T-helper 1 cell treated with Interleukin-12 subunit alpha and Interleukin-12 subunit beta and Interleukin-4 antibody, amounts not matched to agents 30 ng/mL and 1 ng/mL, for 36 hours (primary cell): ENCODE measurements at regions not wholly inside any gene's neighbourhood (a gene's known extent, or its start where the extent isn't known, plus 50 kb on each side); places are given as distances from the start of the nearest gene placed in this dataset.
"Not testable (repeated sequence)": the region's sequence is repeated elsewhere in the genome, so short reads cannot be mapped to it uniquely, and the experiment has no call there.

Experiments used
- intact Hi-C: fragments of 100-400 bp; cut with micrococcal nuclease; formaldehyde crosslinking; loops from one replicate; pipeline ENCODE4 v1.15.1; 2024

GRCh38 chr6:44037847-44038542, 89.3 kb downstream of the MRPL14 start:
- intact Hi-C loops: no loop called here

DNA sequence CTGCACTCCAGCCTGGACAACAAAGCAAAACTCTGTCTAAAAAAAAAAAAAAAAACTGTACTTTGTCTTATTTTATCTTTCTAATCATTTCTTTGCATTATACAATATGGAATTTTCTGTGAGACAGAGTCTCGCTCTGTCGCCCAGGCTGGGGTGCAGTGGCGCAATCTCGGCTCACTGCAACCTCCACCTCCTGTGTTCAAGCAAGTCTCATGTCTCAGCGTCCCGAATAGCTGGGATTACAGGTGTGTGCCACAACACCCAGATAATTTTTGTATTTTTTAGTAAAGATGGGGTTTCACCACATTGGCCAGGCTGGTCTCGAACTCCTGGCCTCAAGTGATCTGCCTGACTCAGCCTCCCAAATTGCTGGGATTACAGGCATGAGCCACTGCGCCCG, 90.0 kb downstream of the MRPL14 start:
- intact Hi-C loops: not testable (repeated sequence)

- intact Hi-C loops: no loop called here
Measured at GRCh38 chr6:44036699-44037101, 90.6 kb downstream of the MRPL14 start.

DNA sequence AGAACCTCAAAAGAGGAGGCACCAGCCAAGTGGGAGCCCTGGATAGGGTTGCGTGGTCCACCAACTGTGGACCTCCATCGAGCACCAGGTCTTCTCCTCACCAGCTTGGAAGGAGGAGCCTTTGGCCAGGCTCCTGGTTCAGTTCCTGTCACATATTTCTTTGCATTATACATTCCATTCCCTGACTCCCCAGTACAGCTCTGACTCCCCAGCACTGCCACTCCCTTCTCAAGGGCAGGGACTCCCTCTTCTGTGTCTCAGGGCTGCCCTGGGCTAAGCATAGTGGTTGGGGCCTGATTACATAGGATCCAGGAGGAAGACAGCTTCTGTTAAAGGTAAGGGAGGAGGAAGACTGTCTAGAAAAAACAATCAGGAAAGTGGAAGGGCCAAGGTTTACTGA, 91.1 kb downstream of the MRPL14 start:
- intact Hi-C loops: no loop called here

DNA sequence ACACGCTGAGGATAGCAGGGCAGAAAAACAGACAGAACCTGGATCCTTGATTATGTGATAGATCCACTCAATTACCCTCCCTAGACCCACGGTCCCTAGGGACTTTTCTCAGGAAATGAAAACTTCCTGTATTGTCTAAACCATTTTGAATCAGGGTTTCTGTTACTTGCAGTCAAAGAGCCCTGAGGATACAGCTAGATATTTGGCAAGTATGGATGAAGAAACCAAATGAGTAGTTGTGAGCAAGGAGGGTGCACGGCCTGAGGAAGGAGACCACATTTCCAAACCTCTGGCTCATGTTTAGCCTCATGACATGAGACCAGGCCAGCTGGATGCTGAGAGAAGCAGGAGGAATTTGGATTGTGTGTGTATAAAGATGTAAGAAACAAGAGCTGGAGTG, 91.6 kb downstream of the MRPL14 start:
- intact Hi-C loops: no loop called here

DNA sequence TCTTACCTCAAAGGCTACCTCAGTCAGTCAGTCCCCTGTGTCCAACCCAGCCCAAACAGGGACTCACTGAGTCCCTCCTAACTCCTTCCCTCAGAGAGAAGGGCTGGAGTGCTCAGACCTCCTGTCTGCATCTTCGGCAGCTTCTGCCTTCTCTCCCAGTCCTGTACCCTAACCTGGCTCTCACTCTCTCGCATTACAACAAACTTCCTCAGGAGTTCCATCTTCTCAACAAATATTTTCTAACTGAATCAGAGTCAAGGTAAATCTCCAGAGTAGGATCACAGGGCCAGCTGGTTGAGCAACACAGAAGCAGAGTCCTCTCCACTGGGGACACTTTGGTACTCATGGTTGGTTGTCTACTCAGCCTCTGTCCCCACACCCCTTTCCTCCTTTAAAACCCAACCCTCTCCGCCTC, 92.3 kb downstream of the MRPL14 start:
- intact Hi-C loops: no loop called here

DNA sequence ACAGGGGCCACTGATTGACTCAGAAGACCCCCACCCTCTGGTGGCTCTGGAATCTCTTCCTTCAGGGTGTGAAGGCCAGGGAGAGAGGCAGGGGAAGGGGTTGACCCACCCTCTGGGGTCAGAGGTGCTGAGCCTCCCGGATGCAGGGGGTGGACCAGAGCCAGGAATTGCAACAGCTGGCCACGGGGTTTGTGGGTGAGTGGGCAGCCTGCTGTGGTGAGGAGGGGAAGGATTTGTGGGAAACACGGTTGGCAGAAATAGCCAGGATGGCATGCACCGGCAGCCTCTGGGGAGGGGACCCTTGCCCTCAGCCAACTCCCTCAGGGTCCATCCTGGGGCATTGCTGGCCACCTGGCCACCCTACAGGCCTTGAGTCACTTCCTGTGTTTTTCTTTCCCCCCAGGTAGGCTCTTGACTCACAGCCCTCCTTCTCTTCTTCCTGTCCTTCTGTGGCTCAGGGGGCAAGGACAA, 92.8 kb downstream of the MRPL14 start:
- intact Hi-C loops: no loop called here

DNA sequence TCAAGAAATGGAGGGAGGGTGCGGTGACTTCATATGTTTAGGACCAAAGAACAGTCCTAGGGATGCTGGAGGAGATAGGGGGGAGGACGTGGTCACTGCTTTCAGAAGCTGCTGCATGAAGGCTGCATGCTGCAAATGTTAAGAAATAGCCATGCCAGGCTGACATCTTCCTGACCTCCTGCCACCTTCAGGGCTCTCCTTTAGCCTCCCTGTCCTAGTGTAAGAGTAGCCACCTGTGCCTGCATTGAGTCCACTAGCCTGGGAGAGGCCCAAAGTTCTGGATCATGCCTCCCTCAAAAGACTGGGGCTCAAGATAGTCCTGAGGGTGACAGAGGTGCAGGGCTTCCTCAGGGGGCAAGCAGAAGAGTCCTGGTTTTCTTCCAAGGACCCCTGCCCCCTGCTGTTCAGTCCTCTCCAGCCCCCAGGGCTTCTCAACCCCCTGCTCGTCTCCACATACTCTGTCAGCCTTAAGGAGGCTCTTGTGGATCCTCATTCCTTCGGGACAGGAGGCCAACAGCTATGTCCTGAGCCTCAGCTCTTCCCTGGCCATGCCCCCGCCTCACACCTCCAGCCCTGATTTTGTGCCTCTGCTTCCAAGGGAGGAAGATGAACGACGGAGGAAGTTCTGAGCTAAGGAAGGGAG, 96.3 kb downstream of the MRPL14 start:
- intact Hi-C loops: no loop called here

GRCh38 chr6:44029444-44030185, 97.6 kb downstream of the MRPL14 start:
- intact Hi-C loops: no loop called here

GRCh38 chr6:44028789-44029310, 98.4 kb downstream of the MRPL14 start:
- intact Hi-C loops: no loop called here

GRCh38 chr6:44025226-44025625, 102.0 kb downstream of the MRPL14 start:
- intact Hi-C loops: no loop called here

DNA sequence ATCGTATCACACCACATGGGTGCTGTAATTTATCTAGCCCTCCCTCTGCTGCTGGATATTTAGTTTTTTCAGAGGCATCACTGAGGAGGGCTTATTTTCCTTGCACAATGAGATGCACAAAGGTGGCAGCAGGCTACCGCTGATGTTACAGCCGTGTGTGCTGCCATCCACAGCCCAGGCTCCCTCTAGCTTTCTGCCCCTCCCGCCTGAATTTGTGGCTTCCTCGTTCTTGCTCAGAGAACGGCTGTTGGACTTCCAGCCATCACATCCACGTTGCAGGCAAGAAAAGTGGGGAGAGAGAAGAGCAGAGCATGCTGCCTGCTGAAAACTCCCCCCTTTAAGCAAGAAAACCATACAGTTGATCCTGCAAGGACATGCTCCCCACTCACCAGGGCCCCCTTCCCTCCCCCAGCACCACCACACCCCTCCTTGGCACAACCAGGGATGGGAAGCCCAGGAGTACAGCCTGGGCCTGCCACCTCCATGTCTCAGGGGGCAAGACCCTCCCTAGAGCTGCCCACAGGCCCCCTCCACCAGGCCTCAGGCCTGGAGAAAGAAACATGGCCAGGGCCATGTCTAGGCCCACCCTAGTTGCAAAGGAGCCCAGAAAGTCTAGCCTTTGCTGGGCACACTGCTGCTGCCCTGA, 102.6 kb downstream of the MRPL14 start:
- intact Hi-C loops: no loop called here

DNA sequence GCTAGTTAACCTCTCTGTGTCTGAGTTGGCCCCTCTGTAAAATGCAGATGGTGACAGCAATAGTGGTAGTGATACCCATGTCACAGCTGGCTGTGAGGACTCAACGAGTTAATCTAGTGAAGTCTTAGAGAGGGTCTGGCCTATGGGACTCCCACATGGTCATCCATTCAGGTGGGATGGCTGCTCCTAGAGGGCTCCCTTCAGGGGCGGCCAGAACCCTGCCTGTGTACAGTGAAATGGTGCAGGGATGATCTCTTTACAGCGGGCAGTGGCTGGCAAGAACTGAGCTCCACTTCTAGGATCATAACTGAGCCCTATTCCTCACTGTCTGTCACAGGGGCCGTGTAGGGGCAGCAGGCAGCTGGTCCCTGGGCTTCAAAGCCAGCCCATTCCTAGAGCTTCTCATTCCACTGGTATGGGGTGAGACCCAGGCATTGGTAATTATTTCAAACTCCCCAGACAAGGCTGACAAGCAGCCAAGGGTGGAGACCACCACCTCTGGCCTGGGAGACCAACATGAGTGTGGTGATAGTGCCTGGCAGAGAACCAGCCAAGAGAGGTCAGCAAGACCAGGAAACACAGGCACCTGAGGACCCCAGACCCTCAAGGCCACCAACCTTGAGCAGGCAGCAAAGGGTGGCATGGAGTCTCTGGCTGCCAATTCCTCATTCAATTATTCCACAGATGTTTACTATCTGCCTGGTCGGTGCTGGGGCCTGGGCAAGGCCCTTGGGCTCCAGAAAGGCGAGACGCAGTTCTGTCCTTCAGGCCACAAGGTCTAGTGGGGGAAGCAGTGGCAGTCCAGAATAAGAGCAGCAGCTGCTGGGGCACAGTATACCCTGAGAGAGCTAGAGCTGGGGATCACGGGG, 103.4 kb downstream of the MRPL14 start:
- intact Hi-C loops: no loop called here

DNA sequence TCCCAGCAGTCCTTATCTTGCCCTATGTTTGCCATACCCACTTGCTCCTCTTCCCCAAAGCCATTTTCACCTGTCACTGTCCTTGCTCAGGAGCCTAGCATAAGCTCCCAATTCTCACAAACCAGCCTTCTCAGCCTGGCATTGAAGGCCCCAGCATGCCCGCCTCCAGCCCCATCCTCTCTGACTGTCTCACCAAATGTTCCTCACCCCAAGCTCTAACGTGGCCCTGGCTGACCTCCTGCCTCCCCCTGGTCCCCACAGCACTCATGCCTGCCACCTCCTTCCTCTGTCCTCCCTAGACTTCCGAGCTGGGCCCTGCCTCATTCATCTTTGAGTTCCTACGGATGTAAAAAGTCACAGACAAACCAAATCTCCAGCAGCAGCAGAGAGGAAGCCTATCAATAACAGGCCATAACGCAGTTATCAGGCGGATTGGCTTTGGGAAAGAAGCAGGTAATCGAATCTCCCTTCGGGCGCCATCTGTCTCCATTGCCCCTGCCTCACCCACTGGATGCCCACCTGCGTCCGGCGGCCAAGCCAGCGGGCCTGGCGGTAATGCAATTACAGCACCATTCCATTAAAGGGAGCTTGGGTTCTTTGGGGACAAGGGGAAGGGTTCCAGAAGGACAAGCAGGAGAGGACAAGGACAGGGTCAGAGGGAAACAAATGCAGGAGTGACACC, 104.4 kb downstream of the MRPL14 start:
- intact Hi-C loops: no loop called here

DNA sequence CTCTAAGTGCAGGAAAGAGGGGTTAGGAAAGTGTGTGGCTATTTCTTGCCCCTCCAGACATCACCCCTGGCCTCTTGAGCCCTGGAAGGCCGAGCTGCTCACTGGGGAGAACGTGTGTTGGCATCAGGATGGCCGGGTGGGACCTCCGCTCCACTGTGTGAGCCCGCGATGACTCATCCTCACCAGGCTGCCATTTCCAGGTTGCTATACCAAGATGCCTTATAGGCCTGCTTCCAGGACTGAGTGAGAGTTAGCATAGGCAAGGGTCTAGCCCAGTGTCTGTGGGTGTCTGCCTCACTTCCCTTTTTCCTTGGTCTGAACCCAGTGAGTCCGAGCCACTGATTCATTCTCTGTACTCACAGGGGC, 105.0 kb downstream of the MRPL14 start:
- intact Hi-C loops: no loop called here

DNA sequence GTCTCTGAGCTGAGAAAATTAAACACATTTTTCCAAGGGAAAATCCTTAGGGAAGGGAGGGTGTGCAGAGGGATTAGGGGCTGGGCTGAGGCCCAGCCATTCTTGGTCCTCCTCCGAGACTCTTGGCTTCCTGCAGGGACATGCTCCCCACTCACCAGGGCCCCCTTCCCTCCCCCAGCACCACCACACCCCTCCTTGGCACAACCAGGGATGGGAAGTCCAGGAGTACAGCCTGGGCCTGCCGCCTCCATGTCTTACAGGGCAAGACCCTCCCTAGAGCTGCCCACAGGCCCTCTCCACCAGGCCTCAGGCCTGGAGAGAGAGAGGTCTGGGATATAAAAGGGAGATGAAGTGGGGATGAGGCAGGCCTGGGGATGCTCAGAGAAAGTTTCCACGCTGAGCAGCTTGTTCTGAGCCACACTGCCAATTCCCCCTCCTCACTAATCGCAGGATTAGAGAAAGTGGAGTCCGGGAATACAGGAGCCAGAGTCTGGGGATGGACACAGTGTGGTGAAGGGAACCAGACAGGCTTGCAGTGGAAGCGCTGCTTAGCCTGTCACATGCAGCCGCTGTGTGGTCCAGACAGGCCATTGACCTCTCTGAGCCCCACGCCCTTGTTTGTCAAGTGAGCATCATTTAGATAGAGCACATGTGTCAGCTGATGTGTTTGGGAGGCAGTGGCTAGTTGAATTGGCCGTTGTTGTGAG, 105.5 kb downstream of the MRPL14 start:
- intact Hi-C loops: no loop called here

- intact Hi-C loops: no loop called here
Measured at GRCh38 chr6:44020664-44021425, 106.4 kb downstream of the MRPL14 start.

- intact Hi-C loops: no loop called here
Measured at GRCh38 chr6:44020148-44020547, 107.1 kb downstream of the MRPL14 start.

DNA sequence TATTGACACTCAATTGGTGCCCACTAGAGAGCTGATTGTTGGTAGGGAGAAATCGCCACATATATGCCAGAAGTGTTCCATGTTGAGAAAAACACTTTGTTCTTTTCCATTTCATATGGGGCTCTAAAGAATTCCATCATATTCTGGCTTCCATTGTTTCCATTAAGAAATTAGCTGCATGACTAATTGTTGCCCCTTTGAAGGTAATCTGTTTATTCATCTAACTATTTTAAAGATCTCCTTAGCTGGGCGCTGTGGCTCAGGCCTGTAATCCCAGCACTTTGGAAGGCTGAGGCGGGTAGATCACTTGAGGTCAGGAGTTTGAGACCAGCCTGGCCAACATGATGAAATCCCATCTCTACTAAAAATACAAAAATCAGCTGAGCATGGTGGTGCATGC, 109.9 kb downstream of the MRPL14 start:
- intact Hi-C loops: not testable (repeated sequence)
